ENCODE measurements at regions not wholly inside any gene's neighbourhood (a gene's known extent, or its start where the extent isn't known, plus 50 kb on each side); places are given as distances from the start of the nearest gene placed in this dataset.

DNA sequence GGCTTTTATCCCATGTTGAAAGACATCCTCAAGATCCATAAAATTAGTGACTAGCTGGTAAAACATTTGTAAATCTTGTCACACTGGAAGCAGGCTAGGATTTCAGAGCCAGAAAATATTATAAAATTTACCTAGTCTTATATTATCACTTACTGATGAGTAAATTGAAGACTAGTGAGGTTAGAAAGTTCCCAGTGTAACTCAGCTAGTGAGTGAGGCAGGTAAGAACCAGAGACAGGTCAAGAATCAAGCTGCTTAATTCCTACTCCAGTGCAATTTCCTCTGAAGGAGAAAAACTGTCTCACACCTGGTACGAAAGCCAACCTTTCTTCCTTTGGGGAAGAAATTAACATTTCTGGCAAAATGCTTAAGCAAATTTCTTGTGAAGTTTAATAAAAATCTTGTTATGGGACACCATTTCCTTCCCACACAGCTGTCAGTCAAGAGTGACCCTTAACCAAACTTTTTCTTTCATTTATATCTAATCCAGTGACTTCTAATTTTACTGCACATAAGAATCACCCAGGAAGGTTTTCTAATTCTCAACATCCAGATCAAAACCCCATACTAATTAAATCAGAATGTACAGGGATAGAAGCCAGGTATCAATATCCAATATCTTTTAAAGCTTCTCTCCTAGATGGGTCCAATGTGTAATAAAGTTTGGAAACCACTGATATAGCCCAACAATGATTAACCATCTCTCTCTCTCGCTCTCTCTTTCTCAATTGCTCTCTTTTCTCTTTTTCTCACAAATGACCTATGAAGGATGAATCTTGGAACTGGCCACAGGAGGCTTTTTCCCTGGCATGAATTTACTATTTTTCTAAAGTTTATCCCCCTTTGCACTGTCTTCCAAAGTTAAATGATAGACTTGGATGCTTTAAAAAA lies 264.3 kb upstream of the SLC39A10 start:
- H3K4me1 Mint-ChIP-seq (ENCODE audit: low read depth, unreplicated experiment): no peaks in the 10 kb centered on the region
- no peaks in the 10 kb centered on the region for H3K9me3 Mint-ChIP-seq (ENCODE audit: unreplicated experiment)
- no peaks in the 10 kb centered on the region for H3K36me3 Mint-ChIP-seq (ENCODE audit: insufficient read depth, unreplicated experiment)
- Histone ChIP-seq H3K4me3 (ENCODE audit: low read depth, low read length) (no peak overlapping the region), H3K27me3 (replicated peaks; ENCODE audit: control insufficient read depth, insufficient read depth, low read length) (no peaks in the 10 kb centered on the region), H3K36me3 (ENCODE audit: control insufficient read depth, insufficient read depth, low read length) (no peaks in the 10 kb centered on the region), H3K4me1 (no peaks in the 10 kb centered on the region), H3K9me3 (no peaks in the 10 kb centered on the region)
- ChIA-PET POLR2A (interaction anchor here (0.6 kb wide), 1 partner anchor 1745 kb away, joined by 3 read pairs; no protein-coding TSS in a partner anchor), CTCF (no interaction called here)
- TF ChIP-seq CTCF (IDR thresholded peaks at IDR 0.05; ENCODE audit: insufficient read depth in 1 of 2, low read depth in 1 of 2, low read length in 1 of 2, severe bottlenecking in 1 of 2, unreplicated experiment in 1 of 2): no peak
- BruUV-seq (replicated peaks): no TSS peak
- no peaks in the 10 kb centered on the region for H3K27me3 Mint-ChIP-seq (ENCODE audit: insufficient read depth, unreplicated experiment)
- DNase-seq: no peak
- H3K4me3 Mint-ChIP-seq (ENCODE audit: unreplicated experiment): no peak overlapping the region
- intact Hi-C loops (cut with micrococcal nuclease; ENCODE audit: unreplicated experiment): no loop called here
- H3K27ac Mint-ChIP-seq (ENCODE audit: unreplicated experiment): no peak overlapping the region

- no peaks in the 10 kb centered on the region for H3K36me3 Mint-ChIP-seq (ENCODE audit: insufficient read depth, unreplicated experiment)
- H3K4me1 Mint-ChIP-seq (ENCODE audit: low read depth, unreplicated experiment): no peaks in the 10 kb centered on the region
- CTCF ChIA-PET: no interaction called here
- no peak for DNase-seq
- Histone ChIP-seq H3K36me3 (ENCODE audit: control insufficient read depth, insufficient read depth, low read length) (no peaks in the 10 kb centered on the region), H3K4me3 (ENCODE audit: low read depth, low read length) (no peak overlapping the region), H3K27me3 (replicated peaks; ENCODE audit: control insufficient read depth, insufficient read depth, low read length) (no peaks in the 10 kb centered on the region), H3K4me1 (no peaks in the 10 kb centered on the region), H3K9me3 (no peaks in the 10 kb centered on the region)
- POLR2A ChIA-PET: no interaction called here
- H3K4me3 Mint-ChIP-seq (ENCODE audit: unreplicated experiment): no peak overlapping the region
- BruUV-seq (replicated peaks): no TSS peak
- TF ChIP-seq CTCF (IDR thresholded peaks at IDR 0.05; ENCODE audit: insufficient read depth in 1 of 2, low read depth in 1 of 2, low read length in 1 of 2, severe bottlenecking in 1 of 2, unreplicated experiment in 1 of 2): no peak
- no peak overlapping the region for H3K27ac Mint-ChIP-seq (ENCODE audit: unreplicated experiment)
- no peaks in the 10 kb centered on the region for H3K27me3 Mint-ChIP-seq (ENCODE audit: insufficient read depth, unreplicated experiment)
- intact Hi-C loops (cut with micrococcal nuclease; ENCODE audit: unreplicated experiment): no loop called here
- no peaks in the 10 kb centered on the region for H3K9me3 Mint-ChIP-seq (ENCODE audit: unreplicated experiment)
Measured at GRCh38 chr2:195390686-195391321, 266.2 kb upstream of the SLC39A10 start.

DNA sequence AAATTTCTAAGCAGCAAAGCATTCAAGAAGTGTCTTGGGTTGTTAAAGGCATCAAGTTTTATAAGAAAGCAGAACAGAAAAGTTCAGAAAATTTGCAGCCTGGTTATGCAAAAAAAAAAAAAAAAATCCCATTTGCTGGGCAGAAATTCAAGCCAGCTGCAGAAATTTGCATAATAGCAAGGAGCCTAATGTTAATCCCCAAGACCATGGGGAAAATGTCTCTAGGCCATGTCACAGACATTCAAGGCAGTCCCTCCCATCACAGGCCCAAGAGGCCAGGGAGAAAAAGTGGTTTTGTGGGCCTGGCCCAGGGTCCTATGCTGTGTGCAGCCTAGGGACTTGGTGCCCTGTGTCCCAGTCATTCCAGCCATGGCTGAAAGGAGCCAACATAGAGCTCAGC lies 269.0 kb upstream of the SLC39A10 start:
- Mint-ChIP-seq H3K9me3 (ENCODE audit: unreplicated experiment) (no peaks in the 10 kb centered on the region), H3K4me1 (ENCODE audit: low read depth, unreplicated experiment) (no peaks in the 10 kb centered on the region), H3K27ac (ENCODE audit: unreplicated experiment) (no peak overlapping the region), H3K36me3 (ENCODE audit: insufficient read depth, unreplicated experiment) (no peaks in the 10 kb centered on the region), H3K27me3 (ENCODE audit: insufficient read depth, unreplicated experiment) (no peaks in the 10 kb centered on the region), H3K4me3 (ENCODE audit: unreplicated experiment) (no peak overlapping the region)
- Histone ChIP-seq H3K4me1 (no peaks in the 10 kb centered on the region), H3K27me3 (replicated peaks; ENCODE audit: control insufficient read depth, insufficient read depth, low read length) (no peaks in the 10 kb centered on the region), H3K36me3 (ENCODE audit: control insufficient read depth, insufficient read depth, low read length) (no peaks in the 10 kb centered on the region), H3K9me3 (no peaks in the 10 kb centered on the region), H3K4me3 (ENCODE audit: low read depth, low read length) (no peak overlapping the region)
- POLR2A ChIA-PET: no interaction called here
- BruUV-seq (replicated peaks): no TSS peak
- DNase-seq: no peak
- no peak for TF ChIP-seq CTCF (IDR thresholded peaks at IDR 0.05; ENCODE audit: insufficient read depth in 1 of 2, low read depth in 1 of 2, low read length in 1 of 2, severe bottlenecking in 1 of 2, unreplicated experiment in 1 of 2)
- CTCF ChIA-PET: no interaction called here
- intact Hi-C loops (cut with micrococcal nuclease; ENCODE audit: unreplicated experiment): no loop called here
